A549 (cell line): ENCODE measurements at regions not wholly inside any gene's neighbourhood (a gene's known extent, or its start where the extent isn't known, plus 50 kb on each side); places are given as distances from the start of the nearest gene placed in this dataset.

Experiments used
- ATAC-seq, 2 experiments: fragments of 200-7000 bp in 1 of 2; fragments of >200 bp in 1 of 2; cut with Nextera tagmentation in 1 of 2; cut with Tn5 transposase in 1 of 2; 3 replicates each; pipeline versions ENCODE4 v1.8.0 to v1.9.1; 2018 to 2020; ENCODE audit warnings: mild to moderate bottlenecking in 1 of 2, moderate library complexity in 1 of 2
- CTCF ChIA-PET: fragments of 300-600 bp; sonication (Branson Sonifier 250); formaldehyde crosslinking; extraction: SDS; loops from one replicate; lab custom pipeline; 2021; ENCODE audit warnings: antibody characterized with exemption, inconsistent platforms; lab: Yijun Ruan, JAX
- POLR2A ChIA-PET: fragments of 350-600 bp; formaldehyde crosslinking; extraction: SDS; loops from one replicate; lab custom pipeline; 2021; ENCODE audit warnings: antibody characterized with exemption, inconsistent platforms; lab: Yijun Ruan, JAX
- DNase-seq, 2 experiments: peaks; one replicate each; pipeline versions ENCODE4 v3.0.0 to v3.0.0-alpha.2; 2011 to 2016; ENCODE audit warnings: low read depth in 1 of 2, low spot score in 1 of 2
- FAIRE-seq: peaks from 2 replicates; lab custom pipeline; 2011; peaks lifted over from hg19 to GRCh38; lab: Jason Lieb, UNC
- H3K27ac ChIP-seq, 2 experiments: fragments of >200 bp; sonication (Bioruptor Twin); formaldehyde crosslinking; 3 replicates each; pipeline ENCODE4 v1.5.1; 2016 to 2017
- H3K4me1 ChIP-seq: fragments of >200 bp; sonication (Bioruptor Twin); formaldehyde crosslinking; 3 replicates; pipeline ENCODE4 v1.6.1; 2016
- H3K4me2 ChIP-seq: fragments of >200 bp; sonication (Bioruptor Twin); formaldehyde crosslinking; 3 replicates; pipeline ENCODE4 v1.6.1; 2016
- H3K4me3 ChIP-seq: fragments of >200 bp; sonication (Bioruptor Twin); formaldehyde crosslinking; 3 replicates; pipeline ENCODE4 v1.5.1; 2016
- H3K9me3 ChIP-seq: fragments of >200 bp; sonication (Bioruptor Twin); formaldehyde crosslinking; 3 replicates; pipeline ENCODE4 v1.6.1; 2016
- ATOH8 ChIP-seq: fragments of 250-450 bp; sonication (Bioruptor Pico); IDR thresholded peaks from 2 replicates; pipeline ENCODE4 v1.5.0; 2020; ENCODE audit warnings: low read depth, mild to moderate bottlenecking, moderate library complexity
- CEBPB ChIP-seq, 2 experiments: fragments of >200 bp in 1 of 2; sonication (Bioruptor Twin) in 1 of 2; formaldehyde crosslinking in 1 of 2; IDR thresholded peaks; 2 replicates each; pipeline ENCODE4 v1.6.1; 2012 to 2016
- CHD2 ChIP-seq: fragments of 150-350 bp; IDR thresholded peaks from 2 replicates; pipeline ENCODE4 v1.6.1; 2014; ENCODE audit warnings: low read length; ENCODE audit not compliant: partially characterized antibody
- CHD4 ChIP-seq: fragments of 200-600 bp; sonication (generic); IDR thresholded peaks from 2 replicates; pipeline ENCODE4 v1.6.1; 2016; ENCODE audit warnings: antibody characterized with exemption, mild to moderate bottlenecking, borderline replicate concordance
- EHF ChIP-seq: fragments of 250-450 bp; sonication (Bioruptor Pico); IDR thresholded peaks from 2 replicates; pipeline ENCODE4 v1.5.0; 2020; ENCODE audit warnings: mild to moderate bottlenecking
- FOSB ChIP-seq: fragments of 250-450 bp; sonication (Bioruptor Pico); IDR thresholded peaks from 2 replicates; pipeline ENCODE4 v1.5.0; 2020; ENCODE audit warnings: mild to moderate bottlenecking, moderate library complexity
- FOSL2 ChIP-seq, 2 experiments: fragments of 450-650 bp in 1 of 2; fragments of >200 bp in 1 of 2; sonication (Bioruptor Twin) in 1 of 2; formaldehyde crosslinking; IDR thresholded peaks; 2 replicates each; pipeline versions ENCODE4 v1.5.0 to v1.6.1; 2016 to 2020; ENCODE audit warnings: mild to moderate bottlenecking in 1 of 2, moderate library complexity in 1 of 2
- HEYL ChIP-seq: fragments of 250-450 bp; sonication (Bioruptor Pico); IDR thresholded peaks from 2 replicates; pipeline ENCODE4 v1.8.0; 2021; ENCODE audit warnings: mild to moderate bottlenecking, moderate library complexity
- JUN ChIP-seq, 2 experiments: fragments of >200 bp; sonication (Bioruptor Twin); formaldehyde crosslinking; IDR thresholded peaks; 2 replicates in 1 of 2; 3 replicates in 1 of 2; pipeline ENCODE4 v1.6.1; 2016 to 2017
- JUNB ChIP-seq: fragments of >200 bp; sonication (Bioruptor Twin); formaldehyde crosslinking; IDR thresholded peaks from 2 replicates; pipeline ENCODE4 v1.6.1; 2016
- MAZ ChIP-seq: fragments of 150-350 bp; IDR thresholded peaks from 2 replicates; pipeline ENCODE4 v1.6.1; 2014; ENCODE audit warnings: antibody characterized with exemption, low read depth, low read length, borderline replicate concordance
- MYC ChIP-seq: IDR thresholded peaks from 2 replicates; pipeline ENCODE4 v1.6.1; 2012; ENCODE audit warnings: mild to moderate bottlenecking, inconsistent platforms, low read length, improper control_type of control experiment, borderline replicate concordance
- NPAS2 ChIP-seq: fragments of 250-450 bp; sonication (Bioruptor Pico); IDR thresholded peaks from 2 replicates; pipeline ENCODE4 v1.8.0; 2022; ENCODE audit warnings: mild to moderate bottlenecking, moderate library complexity, borderline replicate concordance
- NR3C1 ChIP-seq: fragments of >200 bp; sonication (Bioruptor Twin); formaldehyde crosslinking; IDR thresholded peaks from 3 replicates; pipeline ENCODE4 v1.6.1; 2017
- PBX3 ChIP-seq: IDR thresholded peaks from 2 replicates; pipeline ENCODE4 v1.6.1; 2012
- POLR2A ChIP-seq: IDR thresholded peaks from 2 replicates; pipeline ENCODE4 v1.6.1; 2012; ENCODE audit warnings: mild to moderate bottlenecking, low read length
- SREBF2 ChIP-seq: fragments of 450-650 bp; IDR thresholded peaks from 2 replicates; pipeline ENCODE4 v1.6.1; 2014; ENCODE audit warnings: mild to moderate bottlenecking, moderate library complexity
- ZNF302 ChIP-seq: fragments of 250-450 bp; sonication (Bioruptor Pico); IDR thresholded peaks from 2 replicates; pipeline ENCODE4 v1.9.0; 2021; ENCODE audit warnings: inconsistent platforms, mild to moderate bottlenecking, moderate library complexity
- WGBS: methylation state at CpG from one replicate; pipeline ENCODE4 v1.1.6; 2017; ENCODE audit errors: missing lambda C conversion rate; 5-methylcytosine and 5-hydroxymethylcytosine counted together

GRCh38 chr20:11248011-11248409 lies 574.2 kb upstream of the JAG1 start:
- TF ChIP-seq MYC (no peak), EHF (CRISPR knock-in tag) (no peak), ATOH8 (no peak), CEBPB (IDR thresholded peaks at IDR 0.05) (no peak), JUNB (no peak)
- ChIA-PET CTCF (interaction anchor here (0.5 to 1.3 kb wide), 3 partner anchors 11 to 41 kb away, joined by 3 to 4 read pairs (median 3); no protein-coding TSS in a partner anchor), POLR2A (interaction anchor here (1.0 kb wide), 1 partner anchor 20 kb away, joined by 4 read pairs; no protein-coding TSS in a partner anchor)
- Histone ChIP-seq H3K9me3 (no peaks in the 10 kb centered on the region), H3K4me3 (no peak overlapping the region), H3K27ac (no peak overlapping the region), H3K4me1 (no peaks in the 10 kb centered on the region), H3K4me2 (no peak overlapping the region)
- 77% methylated on average over 3 of the region's 3 CpGs for WGBS
- FAIRE-seq (no peak), DNase-seq (no peak), ATAC-seq (no peak)

- WGBS: 77% methylated on average over 9 of the region's 9 CpGs
Observed at GRCh38 chr20:11248687-11249638, 575.2 kb upstream of the JAG1 start.

GRCh38 chr20:11249683-11250082 lies 575.9 kb upstream of the JAG1 start:
- no peak for DNase-seq
- FAIRE-seq: no peak
- WGBS: 88% methylated on average over 2 of the region's 2 CpGs
- Histone ChIP-seq H3K9me3 (peaks cover 7% of the 10 kb centered on the region), H3K4me2 (no peak overlapping the region), H3K27ac (no peak overlapping the region), H3K4me1 (no peaks in the 10 kb centered on the region), H3K4me3 (no peak overlapping the region)
- TF ChIP-seq PBX3 (no peak), NPAS2 (CRISPR knock-in tag) (no peak), ZNF302 (no peak), MAZ (no peak), JUN (IDR thresholded peaks at IDR 0.05) (no peak), NR3C1 (no peak), FOSL2 (IDR thresholded peaks at IDR 0.05) (no peak), FOSL2 (CRISPR knock-in tag; IDR thresholded peaks at IDR 0.05) (no peak), HEYL (CRISPR knock-in tag) (no peak), POLR2A (no peak)
- ChIA-PET POLR2A (no interaction called here), CTCF (interaction anchor here (1.5 kb wide), 1 partner anchor 42 kb away, joined by 3 read pairs; no protein-coding TSS in a partner anchor)
- ATAC-seq: no peak

More at GRCh38 chr20:11248687-11249638, 575.2 kb upstream of the JAG1 start:
- POLR2A ChIA-PET: no interaction called here
- ATAC-seq (no peak), DNase-seq (no peak), FAIRE-seq (no peak)
- H3K4me3 ChIP-seq: no peak overlapping the region
- H3K4me2 ChIP-seq: no peak overlapping the region
- H3K27ac ChIP-seq: no peak overlapping the region
- no peak for TF ChIP-seq ATOH8
- no peak for TF ChIP-seq FOSB (CRISPR knock-in tag)
- TF ChIP-seq SREBF2: no peak
- no peak for TF ChIP-seq NPAS2 (CRISPR knock-in tag)
- no peak for TF ChIP-seq CHD4
- TF ChIP-seq CHD2: no peak
- no peak for TF ChIP-seq CEBPB (IDR thresholded peaks at IDR 0.05)
- 0 out of 3 replicates have a peak, but pooled peaks cover under 1% of the 10 kb centered on the region for H3K9me3 ChIP-seq
- H3K4me1 ChIP-seq: no peaks in the 10 kb centered on the region
- CTCF ChIA-PET: interaction anchor here (0.5 to 1.5 kb wide), 2 partner anchors 10 to 41 kb away, joined by 3 read pairs; no protein-coding TSS in a partner anchor
